Sciatic nerve (tissue), 2 donors: ENCODE measurements at regions not wholly inside any gene's neighbourhood (a gene's known extent, or its start where the extent isn't known, plus 50 kb on each side); places are given as distances from the start of the nearest gene placed in this dataset.
"Not testable (repeated sequence)": the region's sequence is repeated elsewhere in the genome, so short reads cannot be mapped to it uniquely, and the experiment has no call there.

Experiments
- ATAC-seq: fragments of 200-7000 bp; cut with Tn5 transposase; one replicate; pipeline ENCODE4 v1.9.1; 2020; ENCODE audit warnings: mild to moderate bottlenecking, moderate library complexity
- DNase-seq: peaks from one replicate; pipeline ENCODE4 v3.0.0-alpha.2; 2020; ENCODE audit warnings: low spot score
- intact Hi-C: fragments of 100-400 bp; cut with DNase I; formaldehyde crosslinking; loops from one replicate; pipeline ENCODE4 v1.14.2; 2022
- donor health status: DM: no; HTN: no; CAD: no.
- donor health status: DM: no; HTN: no; CAD: no.

GRCh38 chr18:4704781-4705180 lies 249.7 kb upstream of the DLGAP1 start:
- DNase-seq (no peak), ATAC-seq (no peak)
- intact Hi-C loops = no loop called here

- intact Hi-C loops = no loop called here
- no peak for DNase-seq
- no peak for ATAC-seq
These were observed 236.7 kb upstream of the DLGAP1 start for GRCh38 chr18:4691836-4692235.

- DNase-seq, ATAC-seq, intact Hi-C loops: not testable (repeated sequence)
These were observed 223.6 kb upstream of the DLGAP1 start for GRCh38 chr18:4678685-4679084.

- ATAC-seq (no peak), DNase-seq (no peak)
- intact Hi-C loops = no loop called here
These were observed 221.9 kb upstream of the DLGAP1 start for GRCh38 chr18:4677006-4677405.

- intact Hi-C loops = loop anchor here (5.0 kb wide), 1 partner anchor 1185 kb away; no protein-coding TSS in a partner anchor
- DNase-seq = no peak
- ATAC-seq = no peak
These were observed 217.1 kb upstream of the DLGAP1 start for GRCh38 chr18:4672162-4672561.

GRCh38 chr18:4658804-4659203 lies 203.7 kb upstream of the DLGAP1 start:
- ATAC-seq = no peak
- intact Hi-C loops = no loop called here
- DNase-seq = no peak

- DNase-seq = no peak
- ATAC-seq = no peak
- intact Hi-C loops = no loop called here
These were observed 198.3 kb upstream of the DLGAP1 start for GRCh38 chr18:4653418-4653817.

- intact Hi-C loops = no loop called here
- DNase-seq (no peak), ATAC-seq (no peak)
These were observed 186.8 kb upstream of the DLGAP1 start for GRCh38 chr18:4641771-4642368.

- ATAC-seq = no peak
- DNase-seq = no peak
- intact Hi-C loops = no loop called here
These were observed 185.4 kb upstream of the DLGAP1 start for GRCh38 chr18:4640349-4641012.

GRCh38 chr18:4639628-4640310 lies 184.7 kb upstream of the DLGAP1 start:
- intact Hi-C loops = no loop called here
- ATAC-seq = no peak
- DNase-seq = no peak

- DNase-seq = no peak
- no peak for ATAC-seq
- intact Hi-C loops = no loop called here
These were observed 183.6 kb upstream of the DLGAP1 start for GRCh38 chr18:4638680-4639079.

- ATAC-seq (no peak), DNase-seq (no peak)
- intact Hi-C loops = no loop called here
These were observed 182.8 kb upstream of the DLGAP1 start for GRCh38 chr18:4637876-4638275.

- DNase-seq (no peak), ATAC-seq (no peak)
- intact Hi-C loops = no loop called here
These were observed 181.9 kb upstream of the DLGAP1 start for GRCh38 chr18:4636967-4637366.

GRCh38 chr18:4631239-4631638 lies 176.1 kb upstream of the DLGAP1 start:
- DNase-seq = no peak
- intact Hi-C loops = no loop called here
- ATAC-seq = no peak

GRCh38 chr18:4605212-4605611 lies 150.1 kb upstream of the DLGAP1 start:
- intact Hi-C loops = no loop called here
- DNase-seq = no peak
- ATAC-seq = no peak

GRCh38 chr18:4603955-4604354 lies 148.8 kb upstream of the DLGAP1 start:
- ATAC-seq (no peak), DNase-seq (no peak)
- intact Hi-C loops = no loop called here

GRCh38 chr18:4599312-4599711 lies 144.2 kb upstream of the DLGAP1 start:
- intact Hi-C loops = no loop called here
- DNase-seq (no peak), ATAC-seq (no peak)

- ATAC-seq (no peak), DNase-seq (no peak)
- intact Hi-C loops = no loop called here
These were observed 142.2 kb upstream of the DLGAP1 start for GRCh38 chr18:4597301-4597700.

- DNase-seq = no peak
- intact Hi-C loops = no loop called here
- ATAC-seq = no peak
These were observed 138.8 kb upstream of the DLGAP1 start for GRCh38 chr18:4593895-4594294.

- intact Hi-C loops = no loop called here
- ATAC-seq (no peak), DNase-seq (no peak)
These were observed 138.4 kb upstream of the DLGAP1 start for GRCh38 chr18:4593459-4593858.
